Endothelial cell (in vitro differentiated cells): ENCODE measurements at regions not wholly inside any gene's neighbourhood (a gene's known extent, or its start where the extent isn't known, plus 50 kb on each side); places are given as distances from the start of the nearest gene placed in this dataset.

Experiments
- DNase-seq: peaks from one replicate; pipeline ENCODE4 v3.0.0; 2021; ENCODE audit warnings: low spot score
- H3K27ac Mint-ChIP-seq: one replicate; pipeline ENCODE4 v1.8.0; 2021; ENCODE audit warnings: mixed read lengths, inconsistent platforms; ENCODE audit not compliant: unreplicated experiment
- H3K27me3 Mint-ChIP-seq: one replicate; pipeline ENCODE4 v1.8.0; 2021; ENCODE audit warnings: mild to moderate bottlenecking, moderate library complexity, mixed read lengths, inconsistent platforms; ENCODE audit not compliant: unreplicated experiment
- H3K36me3 Mint-ChIP-seq: one replicate; pipeline ENCODE4 v1.8.0; 2021; ENCODE audit warnings: mild to moderate bottlenecking, low read depth, mixed read lengths, inconsistent platforms; ENCODE audit not compliant: unreplicated experiment
- H3K4me1 Mint-ChIP-seq: one replicate; pipeline ENCODE4 v1.8.0; 2021; ENCODE audit warnings: mild to moderate bottlenecking, mixed read lengths, inconsistent platforms; ENCODE audit not compliant: unreplicated experiment
- H3K4me3 Mint-ChIP-seq: one replicate; pipeline ENCODE4 v1.8.0; 2021; ENCODE audit warnings: mild to moderate bottlenecking, mixed read lengths, inconsistent platforms; ENCODE audit not compliant: unreplicated experiment
- H3K9me3 Mint-ChIP-seq: one replicate; pipeline ENCODE4 v1.8.0; 2021; ENCODE audit warnings: mixed read lengths, inconsistent platforms; ENCODE audit not compliant: unreplicated experiment
- TF ChIP-seq, protein P1 (sequence below): fragments of 200-600 bp; sonication (generic); IDR thresholded peaks from one replicate; pipeline ENCODE4 v1.5.0; 2021; ENCODE audit warnings: antibody characterized with exemption; ENCODE audit not compliant: unreplicated experiment

DNA sequence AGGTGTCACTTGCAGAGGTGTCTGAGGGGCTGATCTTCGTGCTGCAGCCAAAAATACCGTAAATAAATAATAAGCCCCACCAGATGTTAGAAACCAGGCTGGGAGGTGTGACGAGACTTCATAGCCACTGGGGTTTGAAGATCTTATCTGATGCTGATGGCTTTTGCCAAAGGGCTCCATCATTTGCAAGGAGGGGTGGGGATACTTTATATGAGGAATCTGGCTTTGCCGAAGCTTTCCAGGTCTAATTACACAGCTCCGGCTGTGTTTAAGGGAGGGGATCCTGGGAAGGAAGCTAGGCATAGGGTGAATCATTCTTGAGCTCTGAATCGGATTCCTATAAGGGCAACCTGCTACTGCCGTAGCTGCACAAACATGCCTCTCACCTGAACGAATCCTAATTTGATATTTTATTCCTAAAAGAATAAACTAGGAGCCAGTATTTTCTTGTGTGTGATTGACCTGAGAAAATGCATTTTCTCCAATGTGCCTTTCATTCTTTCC is 249.6 kb downstream of the SOD2 start:
- TF ChIP-seq, protein P1, sequence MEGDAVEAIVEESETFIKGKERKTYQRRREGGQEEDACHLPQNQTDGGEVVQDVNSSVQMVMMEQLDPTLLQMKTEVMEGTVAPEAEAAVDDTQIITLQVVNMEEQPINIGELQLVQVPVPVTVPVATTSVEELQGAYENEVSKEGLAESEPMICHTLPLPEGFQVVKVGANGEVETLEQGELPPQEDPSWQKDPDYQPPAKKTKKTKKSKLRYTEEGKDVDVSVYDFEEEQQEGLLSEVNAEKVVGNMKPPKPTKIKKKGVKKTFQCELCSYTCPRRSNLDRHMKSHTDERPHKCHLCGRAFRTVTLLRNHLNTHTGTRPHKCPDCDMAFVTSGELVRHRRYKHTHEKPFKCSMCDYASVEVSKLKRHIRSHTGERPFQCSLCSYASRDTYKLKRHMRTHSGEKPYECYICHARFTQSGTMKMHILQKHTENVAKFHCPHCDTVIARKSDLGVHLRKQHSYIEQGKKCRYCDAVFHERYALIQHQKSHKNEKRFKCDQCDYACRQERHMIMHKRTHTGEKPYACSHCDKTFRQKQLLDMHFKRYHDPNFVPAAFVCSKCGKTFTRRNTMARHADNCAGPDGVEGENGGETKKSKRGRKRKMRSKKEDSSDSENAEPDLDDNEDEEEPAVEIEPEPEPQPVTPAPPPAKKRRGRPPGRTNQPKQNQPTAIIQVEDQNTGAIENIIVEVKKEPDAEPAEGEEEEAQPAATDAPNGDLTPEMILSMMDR: no peak
- Mint-ChIP-seq H3K27me3 (peaks cover 9% of the 10 kb centered on the region), H3K36me3 (no peaks in the 10 kb centered on the region), H3K4me3 (no peak overlapping the region), H3K9me3 (no peaks in the 10 kb centered on the region), H3K4me1 (peaks cover 3% of the 10 kb centered on the region), H3K27ac (no peak overlapping the region)
- no peak for DNase-seq

DNA sequence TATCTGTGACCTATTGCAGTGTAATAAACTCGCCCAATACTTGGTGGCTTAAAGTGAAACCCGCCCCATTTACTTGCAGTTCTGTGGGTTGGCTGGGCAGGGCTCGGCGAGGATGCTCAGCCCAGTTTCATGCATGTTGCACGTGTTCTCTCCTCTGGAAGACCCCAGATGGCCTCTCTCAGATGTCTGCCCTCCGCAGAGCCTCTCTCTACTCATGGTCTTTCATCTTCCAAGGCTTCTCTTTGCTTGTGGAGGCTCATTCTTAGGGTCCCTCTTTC is 251.4 kb downstream of the SOD2 start:
- Mint-ChIP-seq H3K9me3 (no peaks in the 10 kb centered on the region), H3K4me1 (peaks cover 5% of the 10 kb centered on the region), H3K4me3 (no peak overlapping the region), H3K27ac (no peak overlapping the region), H3K27me3 (peaks cover 3% of the 10 kb centered on the region), H3K36me3 (no peaks in the 10 kb centered on the region)
- TF ChIP-seq, protein P1: no peak
- DNase-seq: no peak

DNA sequence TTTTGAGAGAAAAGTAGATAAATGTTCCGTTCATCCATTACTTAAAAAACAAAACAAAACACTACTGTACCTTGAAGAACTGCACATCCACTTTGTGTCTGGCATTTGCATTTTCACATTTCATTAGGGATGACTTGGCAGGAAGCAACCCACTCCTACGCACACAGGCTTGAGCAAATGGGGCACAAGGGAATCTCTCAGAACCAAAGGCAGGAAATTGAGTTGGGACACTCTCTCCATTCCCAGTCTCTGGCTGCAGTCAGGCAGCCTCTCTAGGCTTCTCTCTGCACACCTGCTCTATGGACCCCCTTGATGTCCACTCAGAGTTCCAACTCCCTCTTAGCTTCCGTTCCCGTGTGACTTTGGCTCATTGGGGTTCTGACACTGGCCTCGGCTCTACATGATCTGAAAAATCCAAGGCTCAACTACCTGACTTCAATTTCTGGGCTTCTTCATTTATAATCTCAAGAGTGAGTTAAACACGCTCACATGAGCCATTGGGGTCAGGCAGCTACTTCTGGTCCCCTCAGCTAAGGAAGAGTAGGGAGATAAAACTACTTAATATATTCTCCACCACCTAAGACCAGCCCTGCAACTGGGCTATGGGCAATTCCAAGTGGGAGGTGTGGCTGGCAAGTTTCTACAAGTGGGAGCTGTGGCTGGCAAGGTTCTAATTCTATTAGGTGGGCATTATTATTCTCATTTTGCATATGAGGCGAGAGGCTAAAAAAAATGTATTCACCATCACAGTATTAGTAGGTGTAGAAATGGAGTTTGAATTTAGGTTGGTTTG is 251.9 kb downstream of the SOD2 start:
- Mint-ChIP-seq H3K9me3 (no peaks in the 10 kb centered on the region), H3K36me3 (no peaks in the 10 kb centered on the region), H3K4me1 (peaks cover 5% of the 10 kb centered on the region), H3K4me3 (no peak overlapping the region), H3K27ac (no peak overlapping the region), H3K27me3 (peaks cover 3% of the 10 kb centered on the region)
- DNase-seq: no peak
- TF ChIP-seq, protein P1: no peak

DNA sequence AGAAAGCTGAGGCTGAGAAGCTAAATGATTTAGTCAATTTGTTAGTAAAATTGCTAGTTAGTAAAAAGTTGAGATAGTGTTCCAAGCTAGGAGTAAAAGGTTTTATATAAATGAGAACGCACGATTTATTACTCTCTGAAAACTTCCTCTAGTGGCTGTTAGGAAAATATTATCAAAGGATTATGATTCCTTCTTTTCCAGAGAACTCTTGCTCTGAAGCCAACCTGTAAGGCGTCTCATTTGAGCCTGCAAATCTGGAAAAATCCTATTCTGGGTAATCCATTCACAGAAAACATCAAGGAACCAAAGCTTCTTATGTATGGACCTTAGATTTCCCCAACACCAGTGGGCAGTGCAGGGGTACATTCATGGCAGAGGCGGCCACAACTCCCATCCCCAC is 252.7 kb downstream of the SOD2 start:
- peaks cover 3% of the 10 kb centered on the region for H3K27me3 Mint-ChIP-seq
- peaks cover 5% of the 10 kb centered on the region for H3K4me1 Mint-ChIP-seq
- no peak for DNase-seq
- no peaks in the 10 kb centered on the region for H3K36me3 Mint-ChIP-seq
- no peak overlapping the region for H3K27ac Mint-ChIP-seq
- no peak overlapping the region for H3K4me3 Mint-ChIP-seq
- no peaks in the 10 kb centered on the region for H3K9me3 Mint-ChIP-seq
- TF ChIP-seq, protein P1: no peak

DNA sequence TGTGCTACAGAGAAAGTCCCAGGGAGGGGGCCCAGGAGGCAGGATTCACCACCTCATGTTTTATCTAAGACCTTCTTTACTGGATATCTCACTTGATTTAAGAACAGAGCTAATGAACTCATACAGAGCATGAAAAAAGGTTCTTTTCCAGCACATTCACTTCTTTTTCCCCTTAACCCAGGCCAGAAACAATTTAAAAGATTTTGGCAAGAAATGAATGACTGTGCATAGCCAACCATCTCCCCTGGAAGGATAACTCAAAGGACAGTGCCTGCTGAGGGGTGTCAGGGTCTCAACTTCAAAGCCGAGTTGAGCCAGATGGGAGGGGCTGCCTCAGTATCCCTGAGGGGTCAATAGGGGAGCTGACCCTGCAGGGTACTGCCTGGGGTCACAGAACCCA is 253.4 kb downstream of the SOD2 start:
- H3K27ac Mint-ChIP-seq: no peak overlapping the region
- H3K4me1 Mint-ChIP-seq: peaks cover 5% of the 10 kb centered on the region
- H3K27me3 Mint-ChIP-seq: peaks cover 3% of the 10 kb centered on the region
- no peak for DNase-seq
- no peaks in the 10 kb centered on the region for H3K36me3 Mint-ChIP-seq
- TF ChIP-seq, protein P1: no peak
- no peaks in the 10 kb centered on the region for H3K9me3 Mint-ChIP-seq
- no peak overlapping the region for H3K4me3 Mint-ChIP-seq
